IPS-15b (cell line): ENCODE measurements at regions not wholly inside any gene's neighbourhood (a gene's known extent, or its start where the extent isn't known, plus 50 kb on each side); places are given as distances from the start of the nearest gene placed in this dataset.
"Not testable (repeated sequence)": the region's sequence is repeated elsewhere in the genome, so short reads cannot be mapped to it uniquely, and the experiment has no call there.

Experiments
- H3K27me3 ChIP-seq: one replicate; pipeline ENCODE4 v1.6.1; 2013; ENCODE audit warnings: low read length; ENCODE audit not compliant: control insufficient read depth, insufficient read depth
- H3K36me3 ChIP-seq: one replicate; pipeline ENCODE4 v1.6.1; 2013; ENCODE audit warnings: low read length; ENCODE audit not compliant: control insufficient read depth, insufficient read depth
- H3K4me1 ChIP-seq: one replicate; pipeline ENCODE4 v1.6.1; 2013; ENCODE audit warnings: mild to moderate bottlenecking, low read length; ENCODE audit not compliant: control insufficient read depth, insufficient read depth
- H3K4me3 ChIP-seq: one replicate; pipeline ENCODE4 v1.5.1; 2013; ENCODE audit warnings: low read depth, low read length
- H3K9ac ChIP-seq: one replicate; pipeline ENCODE4 v1.6.1; 2013; ENCODE audit warnings: low read depth, mild to moderate bottlenecking, low read length
- H3K9me3 ChIP-seq: one replicate; pipeline ENCODE4 v1.6.1; 2013; ENCODE audit warnings: mild to moderate bottlenecking, low read length; ENCODE audit not compliant: control insufficient read depth, insufficient read depth

DNA sequence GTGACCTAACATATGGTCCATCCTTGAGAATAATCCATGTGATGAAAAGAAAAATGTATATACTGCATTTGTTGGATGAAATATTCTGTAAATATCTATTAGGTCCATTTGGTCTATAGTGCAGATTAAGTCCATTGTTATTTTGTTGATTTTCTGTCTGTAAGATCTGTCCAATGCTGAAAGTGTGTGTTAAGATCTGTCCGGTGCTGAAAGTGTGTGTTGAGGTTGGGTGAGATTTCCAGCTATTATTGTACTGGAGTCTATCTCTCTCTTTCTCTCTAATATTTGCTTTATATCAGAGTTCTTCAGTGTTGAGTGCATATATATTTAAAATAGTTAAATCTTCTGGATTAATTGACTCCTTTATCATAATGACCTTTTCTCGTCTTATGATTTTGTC is 828.8 kb upstream of the CRIM1 start:
- Histone ChIP-seq H3K27me3 (no peaks in the 10 kb centered on the region), H3K9me3 (peaks cover 4% of the 10 kb centered on the region), H3K4me3 (no peak overlapping the region), H3K4me1 (peaks cover 4% of the 10 kb centered on the region), H3K36me3 (no peaks in the 10 kb centered on the region), H3K9ac (no peak overlapping the region)

DNA sequence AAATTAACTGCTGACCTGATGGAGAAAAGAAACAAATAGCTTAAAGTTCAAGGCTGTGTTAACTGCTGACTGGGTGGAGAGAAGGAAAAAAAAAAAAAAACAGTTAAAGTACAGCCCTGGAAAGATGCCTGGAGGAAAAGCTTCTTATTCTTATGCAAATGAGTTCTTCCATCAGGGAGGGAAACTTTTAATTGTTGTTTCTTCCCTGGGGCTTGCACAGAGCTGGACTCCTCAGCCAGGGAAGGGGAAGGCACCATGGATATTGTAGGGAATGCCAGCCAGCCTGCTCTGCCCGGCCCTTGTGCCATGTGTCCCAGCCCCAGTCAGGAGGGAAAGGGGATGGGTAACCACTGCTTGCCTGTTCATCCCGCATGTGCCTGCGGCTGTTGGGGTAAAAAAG is 833.1 kb upstream of the CRIM1 start:
- Histone ChIP-seq H3K27me3 (no peaks in the 10 kb centered on the region), H3K36me3 (no peaks in the 10 kb centered on the region), H3K9me3 (peaks cover 3% of the 10 kb centered on the region), H3K4me1 (peaks cover 4% of the 10 kb centered on the region), H3K9ac (no peak overlapping the region), H3K4me3 (no peak overlapping the region)

GRCh38 chr2:35510636-35511035 is 844.9 kb upstream of the CRIM1 start:
- H3K4me1 ChIP-seq = no peaks in the 10 kb centered on the region
- no peaks in the 10 kb centered on the region for H3K9me3 ChIP-seq
- H3K4me3 ChIP-seq = no peak overlapping the region
- H3K36me3 ChIP-seq = no peaks in the 10 kb centered on the region
- no peaks in the 10 kb centered on the region for H3K27me3 ChIP-seq
- H3K9ac ChIP-seq = no peak overlapping the region

DNA sequence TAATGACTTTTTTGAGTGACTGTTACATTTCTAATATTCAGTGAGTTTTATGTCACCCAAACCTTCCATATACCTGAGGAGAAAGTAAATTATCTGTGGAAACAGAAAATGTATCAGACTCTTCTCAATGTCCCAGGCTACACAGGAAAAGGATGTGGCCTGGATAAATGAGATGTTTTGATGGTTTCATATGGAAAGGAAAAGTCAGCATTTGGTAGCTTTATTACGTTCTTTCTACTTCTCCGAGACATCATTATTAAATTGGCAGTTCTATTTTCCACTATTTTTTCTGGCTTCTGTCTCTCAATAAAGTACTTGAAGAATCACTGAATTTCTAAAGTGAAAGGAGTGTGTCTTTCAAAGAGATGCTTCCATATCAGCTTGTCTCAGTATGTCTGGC is 847.0 kb upstream of the CRIM1 start:
- Histone ChIP-seq H3K27me3 (no peaks in the 10 kb centered on the region), H3K4me1 (no peaks in the 10 kb centered on the region), H3K9me3 (no peaks in the 10 kb centered on the region), H3K36me3 (no peaks in the 10 kb centered on the region), H3K4me3 (no peak overlapping the region), H3K9ac (no peak overlapping the region)

GRCh38 chr2:35504419-35504818 is 851.2 kb upstream of the CRIM1 start:
- H3K9ac ChIP-seq = no peak overlapping the region
- H3K9me3 ChIP-seq = no peaks in the 10 kb centered on the region
- H3K4me1 ChIP-seq = no peaks in the 10 kb centered on the region
- H3K36me3 ChIP-seq = no peaks in the 10 kb centered on the region
- no peaks in the 10 kb centered on the region for H3K27me3 ChIP-seq
- H3K4me3 ChIP-seq = no peak overlapping the region

DNA sequence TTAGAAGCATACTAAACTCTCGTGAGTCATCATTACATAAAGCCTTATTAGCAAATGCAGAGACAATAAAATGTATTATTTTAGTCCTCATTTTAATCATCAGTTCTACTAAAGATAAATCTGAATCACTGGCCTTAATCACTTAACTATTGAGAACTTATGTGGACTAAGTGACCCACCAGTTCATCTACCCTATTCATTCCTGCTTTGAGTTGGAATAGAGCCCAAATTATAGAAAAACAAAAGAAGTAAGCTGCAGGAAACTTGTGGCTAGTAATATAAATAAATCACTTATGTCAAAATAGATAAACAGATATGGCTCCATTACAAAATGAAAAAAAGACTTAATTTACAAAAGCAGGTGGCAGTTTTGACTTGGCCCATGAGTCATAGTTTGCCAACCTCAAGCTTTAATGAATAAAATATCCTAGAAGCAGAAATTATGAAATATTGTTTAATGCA is 851.8 kb upstream of the CRIM1 start:
- no peaks in the 10 kb centered on the region for H3K27me3 ChIP-seq
- H3K4me3 ChIP-seq = no peak overlapping the region
- H3K4me1 ChIP-seq = no peaks in the 10 kb centered on the region
- H3K36me3 ChIP-seq = no peaks in the 10 kb centered on the region
- no peaks in the 10 kb centered on the region for H3K9me3 ChIP-seq
- no peak overlapping the region for H3K9ac ChIP-seq

DNA sequence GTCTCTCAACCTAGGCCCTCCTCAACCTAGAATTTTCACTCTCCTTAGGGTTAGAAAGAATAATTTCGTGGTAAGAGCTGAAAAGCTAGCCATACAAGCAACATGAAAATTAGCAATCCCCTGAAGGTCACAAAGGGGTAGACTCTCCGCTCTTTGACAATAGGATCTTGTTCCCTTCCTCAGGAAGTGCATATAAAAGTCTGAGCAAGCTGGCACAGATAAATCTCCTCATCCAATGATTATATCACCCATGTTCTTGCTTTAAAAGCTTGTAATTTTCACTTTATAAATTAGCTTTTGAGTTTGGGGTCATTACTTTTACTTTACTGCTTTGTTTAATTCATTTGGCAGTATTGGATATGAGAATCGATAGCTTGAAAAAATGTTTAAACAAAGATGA is 852.3 kb upstream of the CRIM1 start:
- Histone ChIP-seq H3K9ac (no peak overlapping the region), H3K4me3 (no peak overlapping the region), H3K4me1 (no peaks in the 10 kb centered on the region), H3K9me3 (no peaks in the 10 kb centered on the region), H3K36me3 (no peaks in the 10 kb centered on the region), H3K27me3 (no peaks in the 10 kb centered on the region)

GRCh38 chr2:35501076-35501475 is 854.5 kb upstream of the CRIM1 start:
- Histone ChIP-seq H3K9ac (no peak overlapping the region), H3K4me1 (no peaks in the 10 kb centered on the region), H3K36me3 (no peaks in the 10 kb centered on the region), H3K4me3 (no peak overlapping the region), H3K27me3 (no peaks in the 10 kb centered on the region), H3K9me3 (no peaks in the 10 kb centered on the region)

GRCh38 chr2:35496022-35496421 is 859.6 kb upstream of the CRIM1 start:
- H3K4me3 ChIP-seq = no peak overlapping the region

DNA sequence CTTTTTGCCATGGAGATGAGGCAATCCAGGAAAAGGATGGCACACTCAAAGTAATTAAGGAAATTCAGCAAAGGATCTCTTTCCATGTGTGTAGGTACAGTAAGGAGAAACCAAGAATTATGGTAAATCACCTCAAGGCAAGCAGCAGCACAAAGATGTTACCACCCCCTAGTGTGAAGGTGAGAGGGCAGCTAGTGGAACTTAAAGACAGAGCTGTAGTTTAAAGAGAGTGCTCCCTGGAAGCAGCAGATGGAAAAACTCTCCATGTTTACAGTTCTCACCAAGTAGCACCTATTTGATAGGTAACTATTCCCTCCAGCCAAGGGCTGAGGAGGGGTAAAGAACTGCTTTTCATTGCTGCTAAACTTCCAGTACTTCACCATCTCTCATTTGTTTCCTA is 860.4 kb upstream of the CRIM1 start:
- Histone ChIP-seq H3K27me3 (no peaks in the 10 kb centered on the region), H3K4me3 (no peak overlapping the region), H3K9ac (no peak overlapping the region), H3K4me1 (peaks cover 2% of the 10 kb centered on the region), H3K9me3 (no peaks in the 10 kb centered on the region), H3K36me3 (no peaks in the 10 kb centered on the region)

More at GRCh38 chr2:35496022-35496421, 859.6 kb upstream of the CRIM1 start:
- no peaks in the 10 kb centered on the region for H3K36me3 ChIP-seq
- no peak overlapping the region for H3K9ac ChIP-seq
- H3K4me1 ChIP-seq = peaks cover 2% of the 10 kb centered on the region
- H3K27me3 ChIP-seq = no peaks in the 10 kb centered on the region
- H3K9me3 ChIP-seq = no peaks in the 10 kb centered on the region

- H3K9me3 ChIP-seq, H3K36me3 ChIP-seq, H3K9ac ChIP-seq, H3K4me1 ChIP-seq, H3K27me3 ChIP-seq, H3K4me3 ChIP-seq: not testable (repeated sequence)
Measured at GRCh38 chr2:35478121-35478520, 877.5 kb upstream of the CRIM1 start.

DNA sequence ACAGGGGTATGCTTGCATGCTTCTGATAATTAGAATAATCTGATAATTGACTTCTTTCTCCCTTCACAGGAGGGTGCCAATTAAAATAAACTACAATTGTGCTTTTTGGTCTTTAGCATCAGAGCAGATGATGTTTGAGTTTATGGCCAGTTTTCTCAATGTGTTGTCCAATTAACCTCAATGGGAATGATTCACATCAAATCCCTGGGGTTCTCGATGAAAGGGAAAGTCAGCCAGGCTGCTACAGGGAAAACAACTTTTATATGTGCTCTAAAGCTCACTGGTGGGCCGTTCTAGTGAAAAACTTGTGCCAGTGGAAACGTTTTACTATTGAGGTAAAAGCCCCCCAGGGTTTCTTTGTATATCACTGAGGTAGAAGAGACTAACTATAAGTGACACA is 887.3 kb upstream of the CRIM1 start:
- no peak overlapping the region for H3K4me3 ChIP-seq
- peaks cover 3% of the 10 kb centered on the region for H3K4me1 ChIP-seq
- H3K9ac ChIP-seq = no peak overlapping the region
- no peaks in the 10 kb centered on the region for H3K36me3 ChIP-seq
- H3K9me3 ChIP-seq = no peaks in the 10 kb centered on the region
- H3K27me3 ChIP-seq = no peaks in the 10 kb centered on the region
